Common myeloid progenitor, CD34-positive (primary cell): ENCODE measurements at regions not wholly inside any gene's neighbourhood (a gene's known extent, or its start where the extent isn't known, plus 50 kb on each side); places are given as distances from the start of the nearest gene placed in this dataset.
A peak's percentile ranks its signal among the peaks of the same experiment; 100 is the strongest.

Experiments
- CTCF ChIA-PET: fragments of 350-600 bp; sonication (Branson Sonifier 250); formaldehyde crosslinking; loops from one replicate; lab custom pipeline; 2021; ENCODE audit warnings: antibody characterized with exemption; lab: Charles Lee
- POLR2A ChIA-PET: fragments of 350-600 bp; sonication (Branson Sonifier 250); formaldehyde crosslinking; loops from one replicate; lab custom pipeline; 2021; ENCODE audit warnings: antibody characterized with exemption; lab: Charles Lee
- DNase-seq, 3 donors: peaks; one replicate each; pipeline versions ENCODE4 v3.0.0 to v3.0.0-alpha.2; 2013
- H3K27ac ChIP-seq, 2 experiments: 1 replicate in 1 of 2; 2 replicates in 1 of 2; pipeline ENCODE4 v1.7.0; 2013; ENCODE audit warnings: inconsistent platforms in 2 of 2, low read length in 2 of 2, mild to moderate bottlenecking in 2 of 2, low read depth in 1 of 2, moderate library complexity in 1 of 2; ENCODE audit not compliant: severe bottlenecking in 2 of 2, insufficient read depth in 1 of 2, poor library complexity in 1 of 2
- H3K27me3 ChIP-seq, 5 experiments: replicated peaks in 2 of 5; 1 replicate in 3 of 5; 2 replicates in 2 of 5; pipeline versions ENCODE4 v1.6.1 to v1.7.0; 2013; ENCODE audit warnings: low read length in 4 of 5, mild to moderate bottlenecking in 2 of 5, moderate library complexity in 2 of 5, inconsistent platforms in 1 of 5; ENCODE audit not compliant: insufficient read depth in 5 of 5, control insufficient read depth in 4 of 5
- H3K36me3 ChIP-seq, 4 experiments: 1 replicate in 2 of 4; 2 replicates in 2 of 4; pipeline versions ENCODE4 v1.6.1 to v1.7.0; 2013; ENCODE audit warnings: low read length in 3 of 4, control low read depth in 1 of 4, mild to moderate bottlenecking in 1 of 4; ENCODE audit not compliant: control insufficient read depth in 4 of 4, insufficient read depth in 4 of 4
- H3K4me1 ChIP-seq, 4 experiments: 1 replicate in 3 of 4; 2 replicates in 1 of 4; pipeline versions ENCODE4 v1.6.1 to v1.7.1; 2013; ENCODE audit warnings: low read length in 3 of 4, mild to moderate bottlenecking in 3 of 4, control low read depth in 1 of 4, inconsistent platforms in 1 of 4, moderate library complexity in 1 of 4; ENCODE audit not compliant: control insufficient read depth in 4 of 4, insufficient read depth in 4 of 4; ENCODE audit errors: control extremely low read depth in 1 of 4
- H3K4me3 ChIP-seq, 7 experiments: 1 replicate in 4 of 7; 2 replicates in 3 of 7; pipeline versions ENCODE4 v1.5.1 to v1.7.0; 2013; ENCODE audit warnings: mild to moderate bottlenecking in 7 of 7, low read length in 6 of 7, moderate library complexity in 6 of 7, inconsistent platforms in 2 of 7, low read depth in 2 of 7, control low read depth in 1 of 7; ENCODE audit not compliant: insufficient read depth in 4 of 7, control insufficient read depth in 1 of 7; ENCODE audit errors: extremely low read depth in 1 of 7
- H3K9me3 ChIP-seq, 5 experiments: 1 replicate in 4 of 5; 2 replicates in 1 of 5; pipeline versions ENCODE4 v1.6.1 to v1.7.1; 2013; ENCODE audit warnings: low read length in 4 of 5, mild to moderate bottlenecking in 2 of 5, inconsistent platforms in 1 of 5, low read depth in 1 of 5, moderate library complexity in 1 of 5; ENCODE audit not compliant: control insufficient read depth in 4 of 5, insufficient read depth in 2 of 5; ENCODE audit errors: control extremely low read depth in 1 of 5
- WGBS: methylation state at CpG from one replicate; pipeline ENCODE4 v1.1.5; 2013; ENCODE audit not compliant: insufficient coverage; 5-methylcytosine and 5-hydroxymethylcytosine counted together

GRCh38 chrX:148193759-148194158 is 212.6 kb downstream of the FMR1NB start:
- CTCF ChIA-PET, result no interaction called here
- H3K4me1 ChIP-seq, result no peaks in the 10 kb centered on the region

GRCh38 chrX:148203531-148203930 is 222.4 kb downstream of the FMR1NB start:
- Histone ChIP-seq H3K4me3 (no peak overlapping the region), H3K9me3 (peaks cover 0 to 2% (median 0%) of the 10 kb centered on the region in 5 experiments), H3K4me1 (peaks cover 0 to 2% (median 0%) of the 10 kb centered on the region in 4 experiments), H3K36me3 (no peaks in the 10 kb centered on the region), H3K27ac (no peak overlapping the region), H3K27me3 (no peaks in the 10 kb centered on the region)
- POLR2A ChIA-PET, result no interaction called here
- no CpG with 5 or more reads among the region's 3 CpGs for WGBS
- DNase-seq, result no peak
- CTCF ChIA-PET, result no interaction called here

More at GRCh38 chrX:148193759-148194158, 212.6 kb downstream of the FMR1NB start:
- Histone ChIP-seq H3K36me3 (no peaks in the 10 kb centered on the region), H3K4me3 (no peak overlapping the region), H3K27me3 (no peaks in the 10 kb centered on the region), H3K27ac (no peak overlapping the region), H3K9me3 (no peaks in the 10 kb centered on the region)
- POLR2A ChIA-PET, result no interaction called here
- DNase-seq, result no peak

GRCh38 chrX:148204195-148204594 is 223.1 kb downstream of the FMR1NB start:
- DNase-seq, result peak in 1 of 3 donors; percentile 2
- Histone ChIP-seq H3K4me3 (no peak overlapping the region), H3K9me3 (peaks cover 0 to 2% (median 0%) of the 10 kb centered on the region in 5 experiments), H3K4me1 (peaks cover 0 to 2% (median 0%) of the 10 kb centered on the region in 4 experiments), H3K36me3 (no peaks in the 10 kb centered on the region), H3K27ac (no peak overlapping the region), H3K27me3 (no peaks in the 10 kb centered on the region)
- ChIA-PET CTCF (no interaction called here), POLR2A (no interaction called here)
- no CpG with 5 or more reads among the region's 1 CpG for WGBS

- DNase-seq, result no peak
- Histone ChIP-seq H3K4me3 (no peak overlapping the region), H3K4me1 (no peaks in the 10 kb centered on the region), H3K27ac (no peak overlapping the region), H3K36me3 (no peaks in the 10 kb centered on the region), H3K9me3 (peaks cover 0 to 2% (median 0%) of the 10 kb centered on the region in 5 experiments), H3K27me3 (no peaks in the 10 kb centered on the region)
- ChIA-PET POLR2A (interaction anchor here (0.6 kb wide), 1 partner anchor 611 kb away, joined by 4 read pairs; no protein-coding TSS in a partner anchor), CTCF (no interaction called here)
- WGBS, result no CpG with 5 or more reads among the region's 1 CpG
Observed at GRCh38 chrX:148214786-148215185, 233.6 kb downstream of the FMR1NB start.

- CTCF ChIA-PET, result no interaction called here
- no CpG with 5 or more reads among the region's 3 CpGs for WGBS
- no peaks in the 10 kb centered on the region for H3K4me1 ChIP-seq
- POLR2A ChIA-PET, result no interaction called here
- H3K9me3 ChIP-seq, result no peaks in the 10 kb centered on the region
- H3K4me3 ChIP-seq, result no peak overlapping the region
- no peak overlapping the region for H3K27ac ChIP-seq
- no peaks in the 10 kb centered on the region for H3K36me3 ChIP-seq
- no peak for DNase-seq
- H3K27me3 ChIP-seq, result no peaks in the 10 kb centered on the region
Observed at GRCh38 chrX:148215726-148216125, 234.6 kb downstream of the FMR1NB start.

GRCh38 chrX:148223361-148223760 is 242.2 kb downstream of the FMR1NB start:
- ChIA-PET POLR2A (no interaction called here), CTCF (no interaction called here)
- Histone ChIP-seq H3K4me1 (no peaks in the 10 kb centered on the region), H3K27ac (no peak overlapping the region), H3K36me3 (no peaks in the 10 kb centered on the region), H3K9me3 (no peaks in the 10 kb centered on the region), H3K27me3 (no peaks in the 10 kb centered on the region), H3K4me3 (no peak overlapping the region)
- no peak for DNase-seq
- WGBS, result 71% methylated on average over 2 of the region's 2 CpGs

- H3K4me1 ChIP-seq, result no peaks in the 10 kb centered on the region
- no peaks in the 10 kb centered on the region for H3K36me3 ChIP-seq
- H3K27ac ChIP-seq, result no peak overlapping the region
- ChIA-PET CTCF (no interaction called here), POLR2A (no interaction called here)
- H3K27me3 ChIP-seq, result no peaks in the 10 kb centered on the region
- H3K4me3 ChIP-seq, result no peak overlapping the region
- no peaks in the 10 kb centered on the region for H3K9me3 ChIP-seq
- DNase-seq, result no peak
Observed at GRCh38 chrX:148228521-148228920, 247.4 kb downstream of the FMR1NB start.
